ENCODE measurements at regions not wholly inside any gene's neighbourhood (a gene's known extent, or its start where the extent isn't known, plus 50 kb on each side); places are given as distances from the start of the nearest gene placed in this dataset.
"Not testable (repeated sequence)": the region's sequence is repeated elsewhere in the genome, so short reads cannot be mapped to it uniquely, and the experiment has no call there.

DNA sequence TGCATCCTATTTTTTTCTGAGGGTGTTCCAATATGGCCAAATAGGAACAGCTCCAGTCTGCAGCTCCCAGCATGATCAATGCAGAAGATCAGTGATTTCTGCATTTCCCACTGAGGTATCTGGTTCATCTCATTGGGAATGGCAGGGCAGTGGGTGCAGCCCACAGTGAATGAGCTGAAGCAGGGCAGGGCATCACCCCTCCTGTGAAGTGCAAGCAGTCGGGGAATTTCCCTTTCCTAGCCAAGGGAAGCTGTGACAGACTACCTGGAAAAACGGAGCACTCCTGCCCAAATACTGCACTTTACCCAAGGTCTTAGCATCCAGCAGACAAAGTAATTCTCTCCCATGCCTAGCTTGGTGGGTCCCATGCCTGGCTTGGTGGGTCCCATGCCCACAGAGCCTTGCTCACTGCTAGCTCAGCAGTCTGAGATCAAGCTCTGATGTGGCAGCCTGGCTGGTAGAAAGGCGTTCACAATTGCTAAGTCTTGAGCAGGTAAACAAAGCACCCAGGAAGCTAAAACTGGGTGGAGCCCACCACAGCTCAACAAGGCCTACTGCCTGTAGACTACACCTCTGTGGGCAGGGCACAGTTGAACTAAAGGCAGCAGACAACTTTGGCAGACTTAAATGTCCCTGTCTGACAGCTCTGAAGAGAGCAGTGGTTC is 352.0 kb downstream of the CDY1B start:
- not testable (repeated sequence) for H3K36me3 ChIP-seq (ENCODE audit: low read depth); H3K27me3 ChIP-seq (ENCODE audit: insufficient read depth, poor library complexity, severe bottlenecking); H3K4me1 ChIP-seq (ENCODE audit: insufficient read depth, poor library complexity, severe bottlenecking); ATAC-seq (ENCODE audit: low read depth); H3K27ac ChIP-seq (ENCODE audit: poor library complexity, severe bottlenecking); H3K9me3 ChIP-seq (ENCODE audit: severe bottlenecking); DNase-seq (ENCODE audit: low spot score); H3K4me3 ChIP-seq (ENCODE audit: severe bottlenecking)

DNA sequence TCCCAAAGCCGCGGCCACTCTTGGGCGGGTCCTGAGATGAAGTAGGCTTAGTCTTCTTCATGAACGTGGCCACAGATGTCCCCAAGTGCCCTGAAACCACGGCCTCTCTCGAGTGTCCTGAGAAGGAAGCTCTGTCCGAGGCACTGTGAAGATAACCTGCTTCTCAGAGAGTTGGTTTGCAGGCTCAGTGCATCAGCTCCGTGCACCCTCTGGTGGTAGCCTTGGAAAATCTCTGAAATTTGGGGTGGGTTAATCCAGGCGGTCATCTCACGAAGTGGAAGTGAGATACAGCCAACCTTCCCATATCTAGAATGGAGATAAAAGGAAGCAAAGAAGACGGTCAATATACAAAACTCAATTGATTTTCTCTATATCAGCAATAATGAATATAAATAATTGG is 365.9 kb downstream of the CDY1B start:
- not testable (repeated sequence) for H3K4me3 ChIP-seq (ENCODE audit: severe bottlenecking); H3K4me1 ChIP-seq (ENCODE audit: insufficient read depth, poor library complexity, severe bottlenecking); DNase-seq (ENCODE audit: low spot score); H3K9me3 ChIP-seq (ENCODE audit: severe bottlenecking); H3K27me3 ChIP-seq (ENCODE audit: insufficient read depth, poor library complexity, severe bottlenecking); H3K36me3 ChIP-seq (ENCODE audit: low read depth); H3K27ac ChIP-seq (ENCODE audit: poor library complexity, severe bottlenecking)
- ATAC-seq (ENCODE audit: low read depth) = peak; percentile 66; the same call in 2 of the 3 replicates

DNA sequence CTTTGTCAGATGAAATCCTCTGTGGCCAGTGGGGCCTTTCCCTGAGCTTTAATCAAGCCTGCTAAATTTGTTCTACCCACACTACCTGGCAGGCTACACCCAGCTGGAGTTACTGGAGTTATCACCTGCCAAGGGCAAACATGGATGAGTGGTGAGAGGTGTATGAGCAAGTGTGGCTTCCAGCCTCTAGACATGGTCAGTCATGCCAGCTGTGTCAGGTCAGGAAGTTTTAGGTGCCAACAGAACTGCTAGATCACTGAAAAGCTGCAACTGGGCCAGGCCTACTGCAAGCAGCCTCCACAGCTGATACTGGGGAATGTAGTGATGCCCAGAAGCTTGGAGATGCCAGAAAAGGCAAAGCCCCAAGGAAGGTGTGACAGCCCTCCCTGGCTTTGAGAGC is 378.0 kb downstream of the CDY1B start:
- not testable (repeated sequence) for H3K9me3 ChIP-seq (ENCODE audit: severe bottlenecking); H3K27ac ChIP-seq (ENCODE audit: poor library complexity, severe bottlenecking); H3K4me3 ChIP-seq (ENCODE audit: severe bottlenecking); H3K4me1 ChIP-seq (ENCODE audit: insufficient read depth, poor library complexity, severe bottlenecking); H3K27me3 ChIP-seq (ENCODE audit: insufficient read depth, poor library complexity, severe bottlenecking); ATAC-seq (ENCODE audit: low read depth); H3K36me3 ChIP-seq (ENCODE audit: low read depth); DNase-seq (ENCODE audit: low spot score)

DNA sequence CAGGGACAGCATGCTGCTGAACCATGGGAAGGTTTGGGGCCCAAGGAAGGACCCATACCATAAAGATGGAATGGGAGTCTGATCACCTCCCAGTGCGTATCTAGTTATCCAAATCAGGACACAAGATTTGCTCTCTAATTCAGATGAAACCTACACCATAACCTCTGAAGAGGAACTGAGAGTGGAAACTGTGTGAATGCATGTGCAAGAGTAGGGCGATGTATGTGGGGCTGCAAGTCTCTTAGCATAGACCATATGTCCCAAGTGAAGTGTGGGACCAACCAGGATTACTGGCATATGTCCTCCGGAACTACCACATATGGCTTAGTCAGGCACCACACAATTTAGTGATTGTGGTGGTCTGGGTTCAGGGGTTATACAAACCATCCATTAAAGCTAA is 403.0 kb downstream of the DAZ2 start:
- H3K4me1 ChIP-seq (ENCODE audit: insufficient read depth, poor library complexity, severe bottlenecking); H3K4me3 ChIP-seq (ENCODE audit: severe bottlenecking); H3K27ac ChIP-seq (ENCODE audit: poor library complexity, severe bottlenecking); H3K9me3 ChIP-seq (ENCODE audit: severe bottlenecking); ATAC-seq (ENCODE audit: low read depth); H3K27me3 ChIP-seq (ENCODE audit: insufficient read depth, poor library complexity, severe bottlenecking); H3K36me3 ChIP-seq (ENCODE audit: low read depth); DNase-seq (ENCODE audit: low spot score): not testable (repeated sequence)

DNA sequence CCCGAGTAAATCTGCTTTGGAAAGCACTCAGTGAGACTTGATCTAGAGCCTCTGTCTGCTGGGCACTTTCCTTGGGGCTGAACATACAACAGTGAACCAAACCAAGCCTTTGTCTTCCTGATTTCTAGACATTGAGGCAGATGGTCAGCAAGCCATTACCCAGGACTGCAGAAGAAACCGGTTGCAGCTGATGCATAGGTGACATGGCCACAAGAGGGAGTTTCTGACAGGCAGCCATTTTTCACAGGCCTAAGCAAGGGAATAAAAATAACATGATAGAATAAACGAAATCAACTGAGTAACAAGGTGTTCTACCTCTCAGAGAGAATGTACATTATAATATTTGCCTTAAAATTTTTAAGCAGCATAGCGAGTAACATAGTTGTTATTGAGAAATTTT is 391.1 kb downstream of the DAZ2 start:
- H3K36me3 ChIP-seq (ENCODE audit: low read depth); H3K27me3 ChIP-seq (ENCODE audit: insufficient read depth, poor library complexity, severe bottlenecking); H3K4me1 ChIP-seq (ENCODE audit: insufficient read depth, poor library complexity, severe bottlenecking); H3K9me3 ChIP-seq (ENCODE audit: severe bottlenecking); H3K27ac ChIP-seq (ENCODE audit: poor library complexity, severe bottlenecking); DNase-seq (ENCODE audit: low spot score); H3K4me3 ChIP-seq (ENCODE audit: severe bottlenecking): not testable (repeated sequence)
- ATAC-seq (ENCODE audit: low read depth) = peak; percentile 63; the same call in 2 of the 3 replicates

DNA sequence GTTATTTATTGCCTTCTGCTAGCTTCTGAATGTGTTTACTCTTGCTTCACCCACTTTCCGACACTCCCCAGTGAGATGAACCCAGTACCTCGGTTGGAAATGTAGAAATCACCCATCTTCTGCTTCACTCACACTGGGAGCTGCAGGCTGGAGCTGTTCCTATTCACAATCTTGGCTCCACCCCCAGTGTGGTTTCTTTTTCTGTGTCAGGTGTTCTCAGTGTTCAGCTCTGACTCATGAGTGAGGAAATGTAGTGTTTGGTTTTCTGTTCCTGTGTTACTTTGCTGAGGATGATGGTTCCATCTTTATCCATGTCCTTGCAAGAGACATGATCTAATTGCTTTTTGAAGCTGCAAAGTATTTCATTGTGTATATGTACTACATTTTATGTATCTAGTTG is 377.2 kb downstream of the DAZ2 start:
- H3K27ac ChIP-seq (ENCODE audit: poor library complexity, severe bottlenecking); H3K4me1 ChIP-seq (ENCODE audit: insufficient read depth, poor library complexity, severe bottlenecking); H3K36me3 ChIP-seq (ENCODE audit: low read depth); H3K9me3 ChIP-seq (ENCODE audit: severe bottlenecking); DNase-seq (ENCODE audit: low spot score); H3K27me3 ChIP-seq (ENCODE audit: insufficient read depth, poor library complexity, severe bottlenecking); H3K4me3 ChIP-seq (ENCODE audit: severe bottlenecking): not testable (repeated sequence)
- peak; percentile 100 for ATAC-seq (ENCODE audit: low read depth)

DNA sequence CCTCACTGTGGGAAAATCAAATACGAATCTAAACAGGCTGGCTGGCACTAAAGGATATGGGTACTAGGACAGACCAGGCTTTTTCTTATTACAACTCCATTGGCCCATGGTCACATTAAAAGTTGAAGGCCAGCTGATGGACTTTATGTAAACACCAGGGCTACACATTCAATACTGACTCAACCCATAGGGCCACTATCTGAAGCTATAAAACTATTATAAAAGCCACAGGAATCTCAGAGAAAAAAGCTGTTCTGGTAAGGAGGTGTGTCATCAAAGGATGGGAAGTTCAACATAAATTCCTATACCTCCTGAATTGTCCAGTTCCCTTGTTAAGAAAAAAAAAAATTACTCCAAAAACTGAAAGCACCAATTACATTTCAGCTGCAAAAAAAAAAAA is 370.9 kb downstream of the DAZ2 start:
- H3K36me3 ChIP-seq (ENCODE audit: low read depth); H3K9me3 ChIP-seq (ENCODE audit: severe bottlenecking); H3K4me1 ChIP-seq (ENCODE audit: insufficient read depth, poor library complexity, severe bottlenecking); DNase-seq (ENCODE audit: low spot score); H3K4me3 ChIP-seq (ENCODE audit: severe bottlenecking); H3K27me3 ChIP-seq (ENCODE audit: insufficient read depth, poor library complexity, severe bottlenecking); H3K27ac ChIP-seq (ENCODE audit: poor library complexity, severe bottlenecking): not testable (repeated sequence)
- peak; percentile 98 for ATAC-seq (ENCODE audit: low read depth)

DNA sequence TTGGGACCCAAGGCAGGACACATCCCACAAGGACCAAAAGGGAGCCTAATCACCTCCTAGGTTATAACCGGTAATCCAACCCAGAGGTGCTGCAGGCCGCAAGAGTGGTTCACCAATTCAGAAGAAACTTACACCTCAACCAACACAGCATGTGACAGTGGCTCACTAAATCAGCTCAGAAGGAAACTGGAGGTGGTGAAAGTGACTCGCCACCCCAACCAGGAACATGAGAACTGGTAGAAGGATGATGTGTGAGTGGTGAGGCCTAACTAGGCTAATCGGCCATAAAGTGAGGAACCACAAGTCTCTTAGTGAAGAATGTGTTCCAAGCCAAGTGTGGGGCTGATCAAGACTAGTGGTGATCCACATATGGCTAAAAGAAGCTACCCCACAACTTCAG is 369.1 kb downstream of the DAZ2 start:
- not testable (repeated sequence) for DNase-seq (ENCODE audit: low spot score); H3K27me3 ChIP-seq (ENCODE audit: insufficient read depth, poor library complexity, severe bottlenecking); H3K36me3 ChIP-seq (ENCODE audit: low read depth); H3K27ac ChIP-seq (ENCODE audit: poor library complexity, severe bottlenecking); H3K9me3 ChIP-seq (ENCODE audit: severe bottlenecking); H3K4me1 ChIP-seq (ENCODE audit: insufficient read depth, poor library complexity, severe bottlenecking); H3K4me3 ChIP-seq (ENCODE audit: severe bottlenecking); ATAC-seq (ENCODE audit: low read depth)

Data from RWPE2 (cell line).